Uterus (tissue), 2 donors: ENCODE measurements at regions not wholly inside any gene's neighbourhood (a gene's known extent, or its start where the extent isn't known, plus 50 kb on each side); places are given as distances from the start of the nearest gene placed in this dataset.

Experiments used
- CTCF ChIP-seq, 4 experiments: fragments of 200-600 bp in 2 of 4; fragments of 450-650 bp in 2 of 4; sonication (generic) in 2 of 4; IDR thresholded peaks; one replicate each; pipeline ENCODE4 v1.5.1; 2016 to 2019; ENCODE audit warnings: antibody characterized with exemption in 4 of 4, mild to moderate bottlenecking in 2 of 4, moderate library complexity in 1 of 4
- POLR2A ChIP-seq, 2 donors: fragments of 450-650 bp; IDR thresholded peaks; one replicate each; pipeline ENCODE4 v1.6.1; 2016; ENCODE audit warnings: antibody characterized with exemption in 2 of 2, mild to moderate bottlenecking in 1 of 2, moderate library complexity in 1 of 2

GRCh38 chr3:124118397-124118796, 126.5 kb upstream of the ROPN1 start:
- TF ChIP-seq POLR2A (IDR thresholded peaks at IDR 0.05) (no peak), CTCF (IDR thresholded peaks at IDR 0.05) (no peak)
